Neural crest cell (in vitro differentiated cells): ENCODE measurements at regions not wholly inside any gene's neighbourhood (a gene's known extent, or its start where the extent isn't known, plus 50 kb on each side); places are given as distances from the start of the nearest gene placed in this dataset.

Source experiments
- DNase-seq: peaks from one replicate; pipeline ENCODE4 v3.0.0; 2021; ENCODE audit warnings: low read depth, mixed read lengths, low spot score
- H3K27ac Mint-ChIP-seq: one replicate; pipeline ENCODE4 v1.8.0; 2021; ENCODE audit warnings: mild to moderate bottlenecking, mixed read lengths; ENCODE audit not compliant: unreplicated experiment
- H3K27me3 Mint-ChIP-seq: 2 replicates; pipeline ENCODE4 v1.8.0; 2021; ENCODE audit warnings: low read depth, mild to moderate bottlenecking, mixed read lengths
- H3K36me3 Mint-ChIP-seq: 2 replicates; pipeline ENCODE4 v1.8.0; 2021; ENCODE audit warnings: low read depth, mild to moderate bottlenecking, mixed read lengths
- H3K4me1 Mint-ChIP-seq: 2 replicates; pipeline ENCODE4 v1.8.0; 2021; ENCODE audit warnings: mixed read lengths
- H3K4me3 Mint-ChIP-seq: one replicate; pipeline ENCODE4 v1.8.0; 2021; ENCODE audit warnings: mild to moderate bottlenecking, mixed read lengths
- H3K9me3 Mint-ChIP-seq: 2 replicates; pipeline ENCODE4 v1.8.0; 2021; ENCODE audit warnings: mixed read lengths
- TF ChIP-seq, protein P1 (sequence below): fragments of 200-600 bp; sonication (generic); conservative IDR thresholded peaks from 2 replicates; pipeline ENCODE4 v1.5.0; 2021; ENCODE audit warnings: antibody characterized with exemption, mild to moderate bottlenecking

DNA sequence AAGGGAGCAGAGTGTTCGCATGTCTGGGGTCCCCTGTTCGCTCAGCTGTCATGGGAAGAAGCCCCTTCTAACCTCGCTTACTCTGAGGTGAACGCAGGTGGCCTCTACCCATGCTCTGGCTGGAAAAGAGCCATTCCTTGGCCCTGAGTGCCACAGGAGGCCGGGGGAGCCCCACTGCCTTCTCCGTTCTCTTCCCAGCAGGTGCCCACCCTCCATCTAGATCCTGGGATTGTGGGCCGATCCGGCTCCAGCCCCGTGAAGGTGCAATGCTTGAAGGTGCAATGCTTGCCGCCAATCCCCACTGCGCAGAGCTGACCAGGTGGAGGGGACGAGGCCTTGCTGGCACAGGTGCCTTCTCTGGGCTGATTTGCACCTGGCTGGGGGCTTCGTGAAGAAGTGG is 95.4 kb downstream of the MRPL36 start:
- Mint-ChIP-seq H3K27me3 (no peaks in the 10 kb centered on the region), H3K9me3 (no peaks in the 10 kb centered on the region), H3K27ac (no peak overlapping the region), H3K4me1 (peaks cover 14% of the 10 kb centered on the region), H3K4me3 (no peak overlapping the region), H3K36me3 (no peaks in the 10 kb centered on the region)
- DNase-seq, result no peak
- TF ChIP-seq, protein P1, sequence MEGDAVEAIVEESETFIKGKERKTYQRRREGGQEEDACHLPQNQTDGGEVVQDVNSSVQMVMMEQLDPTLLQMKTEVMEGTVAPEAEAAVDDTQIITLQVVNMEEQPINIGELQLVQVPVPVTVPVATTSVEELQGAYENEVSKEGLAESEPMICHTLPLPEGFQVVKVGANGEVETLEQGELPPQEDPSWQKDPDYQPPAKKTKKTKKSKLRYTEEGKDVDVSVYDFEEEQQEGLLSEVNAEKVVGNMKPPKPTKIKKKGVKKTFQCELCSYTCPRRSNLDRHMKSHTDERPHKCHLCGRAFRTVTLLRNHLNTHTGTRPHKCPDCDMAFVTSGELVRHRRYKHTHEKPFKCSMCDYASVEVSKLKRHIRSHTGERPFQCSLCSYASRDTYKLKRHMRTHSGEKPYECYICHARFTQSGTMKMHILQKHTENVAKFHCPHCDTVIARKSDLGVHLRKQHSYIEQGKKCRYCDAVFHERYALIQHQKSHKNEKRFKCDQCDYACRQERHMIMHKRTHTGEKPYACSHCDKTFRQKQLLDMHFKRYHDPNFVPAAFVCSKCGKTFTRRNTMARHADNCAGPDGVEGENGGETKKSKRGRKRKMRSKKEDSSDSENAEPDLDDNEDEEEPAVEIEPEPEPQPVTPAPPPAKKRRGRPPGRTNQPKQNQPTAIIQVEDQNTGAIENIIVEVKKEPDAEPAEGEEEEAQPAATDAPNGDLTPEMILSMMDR, result no peak

DNA sequence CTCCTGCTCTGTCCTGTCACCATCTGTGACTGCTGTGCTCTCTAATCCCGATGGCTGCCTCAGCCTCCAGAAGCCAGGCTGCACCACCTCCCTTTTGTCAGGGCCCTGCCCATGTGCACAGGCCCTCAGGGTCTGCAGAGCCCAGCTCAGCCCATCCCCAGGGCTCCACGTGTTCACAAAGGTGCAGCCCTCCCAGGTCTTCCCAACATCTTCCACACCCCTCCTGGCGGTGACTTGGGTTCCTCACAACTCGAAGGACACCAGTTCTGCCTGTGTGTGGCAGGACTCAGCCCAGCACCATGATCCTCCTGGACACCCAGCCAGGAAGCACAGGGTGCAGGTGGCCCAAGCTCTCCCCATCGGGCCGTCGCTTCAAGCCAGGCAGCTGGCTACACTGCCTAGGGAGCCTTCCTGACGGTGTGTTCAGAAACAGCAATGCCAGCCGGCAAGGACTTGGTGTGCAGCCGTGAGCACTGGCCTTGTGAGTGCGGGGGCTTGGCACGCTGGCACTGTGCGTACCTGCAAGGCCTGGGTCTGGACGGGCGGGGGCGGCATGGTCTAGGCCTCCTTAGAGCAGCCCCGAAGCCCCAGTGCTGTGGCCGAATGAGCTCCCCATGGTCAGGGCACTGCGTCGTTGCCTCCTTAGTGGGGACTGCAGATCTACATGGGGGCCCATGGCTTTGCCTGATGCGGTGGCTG is 96.1 kb downstream of the MRPL36 start:
- Mint-ChIP-seq H3K4me1 (peaks cover 8% of the 10 kb centered on the region), H3K36me3 (no peaks in the 10 kb centered on the region), H3K9me3 (no peaks in the 10 kb centered on the region), H3K4me3 (no peak overlapping the region), H3K27me3 (no peaks in the 10 kb centered on the region), H3K27ac (peak overlapping the region; percentile 19)
- TF ChIP-seq, protein P1, result no peak
- DNase-seq, result no peak

DNA sequence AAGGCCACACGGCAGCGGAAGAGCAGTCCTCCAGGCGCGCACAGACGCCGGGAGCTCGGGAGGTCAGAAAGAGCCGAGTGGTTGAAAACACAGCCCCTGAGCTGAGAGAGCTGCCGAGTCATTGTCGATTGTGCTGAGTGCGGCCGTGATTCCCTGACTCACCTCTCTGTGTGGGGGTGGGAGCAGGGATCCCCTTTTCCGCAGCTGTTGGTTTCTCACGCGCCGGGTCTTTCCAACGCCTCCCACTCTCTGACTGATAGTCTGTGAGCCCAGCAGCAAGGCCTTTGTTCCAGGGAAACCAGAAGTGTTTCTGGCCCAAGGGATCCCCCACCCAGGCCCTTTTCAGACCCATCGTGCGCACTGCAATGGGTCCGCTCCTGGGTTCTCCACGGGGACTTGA is 97.3 kb downstream of the MRPL36 start:
- no peak overlapping the region for H3K27ac Mint-ChIP-seq
- H3K36me3 Mint-ChIP-seq, result no peaks in the 10 kb centered on the region
- peaks cover 3% of the 10 kb centered on the region for H3K4me1 Mint-ChIP-seq
- no peaks in the 10 kb centered on the region for H3K9me3 Mint-ChIP-seq
- no peak overlapping the region for H3K4me3 Mint-ChIP-seq
- TF ChIP-seq, protein P1, result no peak
- H3K27me3 Mint-ChIP-seq, result no peaks in the 10 kb centered on the region
- DNase-seq, result no peak

DNA sequence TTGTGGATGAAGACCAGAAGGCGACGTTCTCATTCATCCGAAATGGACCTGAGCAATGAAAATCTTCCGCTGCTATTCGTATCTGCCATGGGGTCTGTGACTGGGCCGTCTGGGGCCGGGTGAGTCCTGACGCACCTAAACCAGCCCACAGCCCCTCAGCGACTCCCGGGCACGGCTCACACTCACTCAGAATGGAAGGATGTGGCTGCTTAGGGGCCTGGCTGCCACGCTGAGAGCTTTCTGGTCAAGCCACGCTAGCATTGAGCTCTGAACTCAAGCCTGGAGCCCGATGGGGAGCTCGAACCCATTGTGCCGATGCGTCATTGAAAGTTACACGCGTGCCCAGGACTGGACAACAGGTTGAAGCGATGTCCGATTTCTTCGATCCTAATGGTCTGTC is 97.8 kb downstream of the MRPL36 start:
- no peak for DNase-seq
- no peak overlapping the region for H3K4me3 Mint-ChIP-seq
- no peaks in the 10 kb centered on the region for H3K9me3 Mint-ChIP-seq

DNA sequence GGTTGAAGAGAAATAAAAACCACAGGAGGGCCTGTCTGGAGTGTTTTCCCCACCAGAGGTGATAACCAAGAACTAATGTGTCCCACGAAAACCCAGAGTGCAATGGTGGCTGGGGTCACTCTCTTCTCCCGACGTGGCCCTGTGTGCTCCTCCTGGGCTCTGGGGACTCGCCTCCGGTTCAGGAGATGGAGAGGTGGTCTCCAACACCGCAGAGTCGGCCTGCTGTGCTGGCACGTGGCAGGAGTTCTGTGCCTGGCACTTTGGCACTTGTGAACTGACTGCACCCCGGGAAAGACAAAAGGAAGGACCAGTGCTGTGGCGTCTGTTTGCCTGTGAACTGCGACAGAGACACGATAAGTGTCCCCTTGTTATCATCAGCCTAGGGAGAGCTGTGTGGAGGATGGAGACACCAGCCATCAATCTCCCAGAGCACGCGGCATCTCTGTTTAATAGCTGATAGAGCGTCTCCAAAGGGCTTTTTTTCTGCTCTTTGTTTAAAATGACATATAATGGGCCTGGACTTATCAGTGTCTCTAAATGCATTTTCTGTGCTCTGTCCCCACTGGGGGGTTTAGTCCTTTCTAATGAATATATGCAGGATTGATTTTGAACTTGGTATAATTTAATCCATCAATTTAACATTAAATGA is 98.3 kb downstream of the MRPL36 start:
- Mint-ChIP-seq H3K36me3 (no peaks in the 10 kb centered on the region), H3K4me3 (no peak overlapping the region), H3K27me3 (no peaks in the 10 kb centered on the region), H3K9me3 (no peaks in the 10 kb centered on the region), H3K4me1 (peaks cover 3% of the 10 kb centered on the region), H3K27ac (no peak overlapping the region)
- no peak for DNase-seq
- TF ChIP-seq, protein P1, result no peak

More for the DNA sequence above, 97.8 kb downstream of the MRPL36 start:
- Mint-ChIP-seq H3K27ac (no peak overlapping the region), H3K4me1 (peaks cover 3% of the 10 kb centered on the region), H3K36me3 (no peaks in the 10 kb centered on the region), H3K27me3 (no peaks in the 10 kb centered on the region)
- TF ChIP-seq, protein P1, result no peak
